CD4-positive, alpha-beta T cell (primary cell): ENCODE measurements at regions not wholly inside any gene's neighbourhood (a gene's known extent, or its start where the extent isn't known, plus 50 kb on each side); places are given as distances from the start of the nearest gene placed in this dataset.

Experiments used
- ATAC-seq: fragments of 200-7000 bp; cut with Tn5 transposase; one replicate; pipeline ENCODE4 v1.10.0; 2022; ENCODE audit warnings: mild to moderate bottlenecking; ENCODE audit not compliant: poor library complexity
- CTCF ChIA-PET: fragments of 350-600 bp; sonication (Branson Sonifier 250); formaldehyde crosslinking; loops from one replicate; lab custom pipeline; 2021; ENCODE audit warnings: antibody characterized with exemption, inconsistent platforms; lab: Charles Lee
- POLR2A ChIA-PET: fragments of 350-600 bp; sonication (Branson Sonifier 250); formaldehyde crosslinking; loops from one replicate; lab custom pipeline; 2021; ENCODE audit warnings: antibody characterized with exemption, inconsistent platforms; lab: Charles Lee
- DNase-seq, 14 experiments: peaks; one replicate each; pipeline ENCODE4 v3.0.0-alpha.2; 2013 to 2020; ENCODE audit warnings: mixed read lengths in 2 of 14
- H3K27ac ChIP-seq, 2 donors: one replicate each; pipeline versions ENCODE4 v1.5.1 to v1.7.0; 2013; ENCODE audit warnings: low read length in 2 of 2, low read depth in 1 of 2, mild to moderate bottlenecking in 1 of 2
- H3K27me3 ChIP-seq, 2 experiments: 1 replicate in 1 of 2; 2 replicates in 1 of 2; pipeline versions ENCODE4 v1.6.1 to v1.7.0; 2013; ENCODE audit warnings: low read length in 2 of 2, control low read depth in 1 of 2, mild to moderate bottlenecking in 1 of 2, moderate library complexity in 1 of 2; ENCODE audit not compliant: insufficient read depth in 2 of 2, control insufficient read depth in 1 of 2
- H3K36me3 ChIP-seq: one replicate; pipeline ENCODE4 v1.6.1; 2013; ENCODE audit warnings: low read length, control low read depth; ENCODE audit not compliant: insufficient read depth
- H3K4me1 ChIP-seq: one replicate; pipeline ENCODE4 v1.6.1; 2013; ENCODE audit warnings: low read length, control low read depth; ENCODE audit not compliant: insufficient read depth
- H3K4me3 ChIP-seq: one replicate; pipeline ENCODE4 v1.5.1; 2013; ENCODE audit warnings: mild to moderate bottlenecking, low read length, moderate library complexity
- H3K9me3 ChIP-seq, 2 experiments: 1 replicate in 1 of 2; 2 replicates in 1 of 2; pipeline versions ENCODE4 v1.6.1 to v1.7.0; 2013; ENCODE audit warnings: low read length in 2 of 2, mild to moderate bottlenecking in 2 of 2, control low read depth in 1 of 2, moderate library complexity in 1 of 2; ENCODE audit not compliant: control insufficient read depth in 1 of 2, insufficient read depth in 1 of 2
- H3K27ac Mint-ChIP-seq: one replicate; pipeline ENCODE4 v1.8.0; 2020; ENCODE audit warnings: mixed read lengths
- H3K27me3 Mint-ChIP-seq: one replicate; pipeline ENCODE4 v1.8.0; 2021; ENCODE audit warnings: mixed read lengths
- H3K36me3 Mint-ChIP-seq: one replicate; pipeline ENCODE4 v1.8.0; 2021; ENCODE audit warnings: low read depth, mixed read lengths
- H3K4me1 Mint-ChIP-seq: one replicate; pipeline ENCODE4 v1.8.0; 2021; ENCODE audit warnings: low read depth, mixed read lengths
- H3K4me3 Mint-ChIP-seq: one replicate; pipeline ENCODE4 v1.8.0; 2020; ENCODE audit warnings: mild to moderate bottlenecking, mixed read lengths
- H3K9me3 Mint-ChIP-seq: one replicate; pipeline ENCODE4 v1.8.0; 2020; ENCODE audit warnings: mixed read lengths
- intact Hi-C, 2 experiments: fragments of 100-400 bp; cut with DNase I in 1 of 2; cut with micrococcal nuclease in 1 of 2; formaldehyde crosslinking; loops; one replicate each; pipeline versions ENCODE4 v1.15.1 to v1.9.0; 2023 to 2025; cut with DNase I, micrococcal nuclease
- TF ChIP-seq, protein P1 (sequence below): fragments of 200-600 bp; IDR thresholded peaks from one replicate; pipeline ENCODE4 v1.8.0; 2022; ENCODE audit warnings: antibody characterized with exemption, mild to moderate bottlenecking

DNA sequence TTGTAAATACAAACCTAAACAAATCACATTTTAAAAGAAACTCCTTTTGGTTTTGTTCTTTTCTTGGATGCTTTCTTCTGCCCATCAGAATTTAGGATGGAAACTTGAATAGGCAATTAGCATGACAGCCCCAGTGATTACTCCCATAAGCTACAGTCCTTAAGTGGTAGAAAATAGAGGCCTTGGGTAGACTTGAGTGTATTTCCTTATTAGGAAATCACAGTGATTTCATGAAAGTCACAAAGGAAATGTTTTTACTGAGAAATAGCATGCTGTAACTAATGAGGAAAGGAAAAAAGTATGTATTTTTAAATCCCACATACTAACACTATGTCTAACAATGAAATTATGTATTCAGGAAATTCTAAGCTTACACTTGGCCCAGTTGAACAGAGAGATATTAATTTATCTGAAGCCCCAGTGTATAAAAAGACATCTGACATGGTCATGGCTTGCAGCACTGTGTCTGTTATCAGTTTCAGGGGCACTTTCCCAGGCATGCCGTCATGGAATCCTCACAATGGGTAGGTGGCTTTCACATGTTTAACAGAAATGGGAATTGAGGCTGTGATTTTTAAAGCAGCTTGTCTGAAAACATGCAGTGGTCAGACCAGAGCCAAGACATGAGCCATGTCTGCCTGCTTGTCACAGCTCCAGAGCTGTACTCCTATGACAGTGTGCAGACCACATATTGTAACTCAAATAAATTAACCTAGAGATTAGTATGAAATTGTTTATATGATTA, 79.7 kb upstream of the TRIB2 start:
- no peaks in the 10 kb centered on the region for H3K27me3 ChIP-seq
- ATAC-seq (no peak), DNase-seq (no peak)
- POLR2A ChIA-PET: interaction anchor here (1.2 kb wide), 1 partner anchor 79 kb away, joined by 3 read pairs; no protein-coding TSS in a partner anchor
- no peaks in the 10 kb centered on the region for H3K36me3 ChIP-seq
- TF ChIP-seq, protein P1, sequence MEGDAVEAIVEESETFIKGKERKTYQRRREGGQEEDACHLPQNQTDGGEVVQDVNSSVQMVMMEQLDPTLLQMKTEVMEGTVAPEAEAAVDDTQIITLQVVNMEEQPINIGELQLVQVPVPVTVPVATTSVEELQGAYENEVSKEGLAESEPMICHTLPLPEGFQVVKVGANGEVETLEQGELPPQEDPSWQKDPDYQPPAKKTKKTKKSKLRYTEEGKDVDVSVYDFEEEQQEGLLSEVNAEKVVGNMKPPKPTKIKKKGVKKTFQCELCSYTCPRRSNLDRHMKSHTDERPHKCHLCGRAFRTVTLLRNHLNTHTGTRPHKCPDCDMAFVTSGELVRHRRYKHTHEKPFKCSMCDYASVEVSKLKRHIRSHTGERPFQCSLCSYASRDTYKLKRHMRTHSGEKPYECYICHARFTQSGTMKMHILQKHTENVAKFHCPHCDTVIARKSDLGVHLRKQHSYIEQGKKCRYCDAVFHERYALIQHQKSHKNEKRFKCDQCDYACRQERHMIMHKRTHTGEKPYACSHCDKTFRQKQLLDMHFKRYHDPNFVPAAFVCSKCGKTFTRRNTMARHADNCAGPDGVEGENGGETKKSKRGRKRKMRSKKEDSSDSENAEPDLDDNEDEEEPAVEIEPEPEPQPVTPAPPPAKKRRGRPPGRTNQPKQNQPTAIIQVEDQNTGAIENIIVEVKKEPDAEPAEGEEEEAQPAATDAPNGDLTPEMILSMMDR: no peak
- no peak overlapping the region for H3K27ac Mint-ChIP-seq
- peaks cover 8% of the 10 kb centered on the region for H3K4me1 ChIP-seq
- H3K27me3 Mint-ChIP-seq: no peaks in the 10 kb centered on the region
- H3K27ac ChIP-seq: no peak overlapping the region
- H3K9me3 Mint-ChIP-seq: no peaks in the 10 kb centered on the region
- peaks cover 49% of the 10 kb centered on the region for H3K4me1 Mint-ChIP-seq
- H3K9me3 ChIP-seq: no peaks in the 10 kb centered on the region
- no peak overlapping the region for H3K4me3 ChIP-seq
- CTCF ChIA-PET: interaction anchor here (1.0 kb wide), 1 partner anchor 9 kb away, joined by 3 read pairs; no protein-coding TSS in a partner anchor
- intact Hi-C loops: no loop called here
- H3K36me3 Mint-ChIP-seq: no peaks in the 10 kb centered on the region
- H3K4me3 Mint-ChIP-seq: no peak overlapping the region

DNA sequence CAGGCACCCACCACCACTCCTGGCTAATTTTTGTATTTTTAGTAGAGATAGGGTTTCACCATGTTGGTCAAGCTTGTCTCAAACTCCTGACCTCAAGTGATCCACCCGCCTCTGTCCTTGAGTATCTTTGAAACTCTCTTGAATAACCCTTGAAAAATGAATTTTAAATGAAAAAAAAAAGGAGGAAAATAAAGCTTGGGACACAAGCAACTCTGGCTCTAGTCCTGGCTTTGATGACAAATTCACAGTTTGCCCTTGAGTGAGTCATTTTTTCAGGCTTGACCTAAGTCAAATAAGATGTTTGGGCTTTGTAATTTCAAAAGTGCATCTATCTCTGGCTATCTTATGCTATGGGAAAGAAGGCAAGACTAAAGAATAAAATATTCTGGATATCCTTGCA, 79.0 kb upstream of the TRIB2 start:
- H3K4me1 ChIP-seq: peaks cover 8% of the 10 kb centered on the region
- intact Hi-C loops: no loop called here
- H3K27ac Mint-ChIP-seq: no peak overlapping the region

DNA sequence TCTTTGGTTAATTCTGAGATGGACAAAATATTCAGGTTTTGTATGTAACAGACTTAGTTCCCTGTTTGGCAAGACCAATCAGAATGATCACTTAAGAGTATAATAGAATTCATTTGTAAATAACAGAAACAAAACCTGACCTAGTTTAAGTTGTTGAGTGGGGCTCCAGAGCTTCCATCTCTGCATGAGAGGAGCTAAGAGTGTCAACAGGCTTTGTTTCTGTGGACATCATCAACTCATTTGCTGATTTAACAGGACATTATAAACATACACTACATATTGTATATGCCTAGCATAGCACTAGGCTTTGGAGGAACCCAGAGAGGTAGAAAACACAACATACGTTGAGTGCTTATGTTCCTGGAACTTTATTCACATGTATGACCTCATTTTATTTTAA, 75.3 kb upstream of the TRIB2 start:
- Mint-ChIP-seq H3K9me3 (no peaks in the 10 kb centered on the region), H3K4me1 (peaks cover 22% of the 10 kb centered on the region), H3K27ac (no peak overlapping the region), H3K4me3 (no peak overlapping the region), H3K36me3 (no peaks in the 10 kb centered on the region), H3K27me3 (no peaks in the 10 kb centered on the region)
- peaks cover under 1 to 3% of the 10 kb centered on the region in 2 experiments for H3K9me3 ChIP-seq
- TF ChIP-seq, protein P1: no peak
- CTCF ChIA-PET: interaction anchor here (1.0 kb wide), 1 partner anchor 10 kb away, joined by 4 read pairs; no protein-coding TSS in a partner anchor
- ATAC-seq (no peak), DNase-seq (no peak)
- intact Hi-C loops: no loop called here
- H3K4me1 ChIP-seq: peaks cover 3% of the 10 kb centered on the region
- POLR2A ChIA-PET: no interaction called here
- no peak overlapping the region for H3K4me3 ChIP-seq
- no peaks in the 10 kb centered on the region for H3K27me3 ChIP-seq
- H3K27ac ChIP-seq: no peak overlapping the region
- no peaks in the 10 kb centered on the region for H3K36me3 ChIP-seq

More for the DNA sequence above, 79.0 kb upstream of the TRIB2 start:
- POLR2A ChIA-PET: interaction anchor here (1.2 kb wide), 1 partner anchor 78 kb away, joined by 3 read pairs; no protein-coding TSS in a partner anchor
- Mint-ChIP-seq H3K4me3 (no peak overlapping the region), H3K36me3 (no peaks in the 10 kb centered on the region), H3K27me3 (no peaks in the 10 kb centered on the region), H3K4me1 (peaks cover 49% of the 10 kb centered on the region), H3K9me3 (no peaks in the 10 kb centered on the region)
- ATAC-seq: no peak
- TF ChIP-seq, protein P1: no peak
- no peak for DNase-seq
- Histone ChIP-seq H3K4me3 (no peak overlapping the region), H3K27ac (no peak overlapping the region), H3K9me3 (no peaks in the 10 kb centered on the region), H3K27me3 (no peaks in the 10 kb centered on the region), H3K36me3 (no peaks in the 10 kb centered on the region)
- CTCF ChIA-PET: no interaction called here
